LHCN-M2 (cell line): ENCODE measurements at regions not wholly inside any gene's neighbourhood (a gene's known extent, or its start where the extent isn't known, plus 50 kb on each side); places are given as distances from the start of the nearest gene placed in this dataset.

Source experiments
- DNase-seq: peaks from one replicate; pipeline ENCODE4 v3.0.0-alpha.2; 2012; ENCODE audit warnings: low read depth

- no peak for DNase-seq
Observed at GRCh38 chr13:105262579-105262978, 1272.9 kb downstream of the EFNB2 start.

- no peak for DNase-seq
Observed at GRCh38 chr13:105259426-105259825, 1276.0 kb downstream of the EFNB2 start.

- no peak for DNase-seq
Observed at GRCh38 chr13:105255472-105255871, 1280.0 kb downstream of the EFNB2 start.

DNA sequence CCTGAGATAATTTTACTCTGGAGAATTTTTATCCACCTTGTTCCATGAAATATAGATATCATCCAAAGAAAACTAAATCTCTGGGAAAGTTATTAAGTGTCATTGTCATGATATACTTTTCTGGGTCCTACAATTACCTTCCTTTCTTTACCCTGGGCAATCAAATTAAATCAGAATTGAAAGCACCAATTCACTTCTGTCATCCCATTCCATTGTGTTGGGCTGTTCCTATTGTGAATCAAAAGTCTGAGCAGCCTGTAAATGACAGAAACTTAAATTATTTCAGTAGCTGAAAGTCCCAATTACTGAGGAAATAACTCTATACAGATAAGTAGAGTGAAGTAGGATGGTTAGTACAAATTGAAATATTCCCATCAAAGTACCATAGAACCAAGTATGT is 1284.2 kb downstream of the EFNB2 start:
- DNase-seq = no peak

DNA sequence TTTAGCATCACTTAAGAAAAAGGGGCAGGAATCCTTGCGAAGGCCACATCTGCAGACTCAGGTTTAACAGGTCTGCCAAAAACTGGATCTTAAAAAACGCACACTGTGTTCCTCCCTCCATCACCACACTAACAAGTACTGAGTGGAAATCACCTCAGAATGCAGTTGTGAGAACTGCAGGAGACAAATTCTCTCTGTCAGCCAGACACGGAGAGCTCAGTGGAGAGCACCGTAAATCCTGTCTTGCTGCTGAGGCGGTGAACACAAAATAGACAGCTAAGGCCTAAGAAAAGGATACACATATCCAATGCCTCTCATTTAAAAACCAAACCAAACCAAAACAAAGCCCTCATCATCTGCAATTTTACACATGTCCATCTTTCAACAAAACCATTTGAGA is 1287.6 kb downstream of the EFNB2 start:
- DNase-seq = no peak

DNA sequence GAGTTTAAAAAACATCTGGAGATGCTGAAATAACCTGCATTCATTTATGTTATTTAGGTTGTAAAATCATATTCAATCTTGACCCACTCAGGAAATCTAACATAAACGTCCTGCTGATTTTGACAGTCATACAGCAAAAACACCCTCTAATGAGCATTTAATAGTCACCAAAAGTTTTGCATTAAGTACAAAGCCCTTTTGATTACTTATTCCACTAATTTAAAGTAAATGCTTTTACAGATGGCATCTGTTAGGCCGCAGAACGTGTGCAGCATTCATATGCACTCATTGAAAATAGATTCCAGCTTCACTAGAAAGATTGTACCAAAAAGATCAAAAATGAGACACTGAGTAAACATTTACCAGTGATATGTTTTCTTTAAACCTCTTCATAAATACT is 1295.1 kb downstream of the EFNB2 start:
- DNase-seq = no peak

GRCh38 chr13:105232439-105232838 is 1303.0 kb downstream of the EFNB2 start:
- no peak for DNase-seq

DNA sequence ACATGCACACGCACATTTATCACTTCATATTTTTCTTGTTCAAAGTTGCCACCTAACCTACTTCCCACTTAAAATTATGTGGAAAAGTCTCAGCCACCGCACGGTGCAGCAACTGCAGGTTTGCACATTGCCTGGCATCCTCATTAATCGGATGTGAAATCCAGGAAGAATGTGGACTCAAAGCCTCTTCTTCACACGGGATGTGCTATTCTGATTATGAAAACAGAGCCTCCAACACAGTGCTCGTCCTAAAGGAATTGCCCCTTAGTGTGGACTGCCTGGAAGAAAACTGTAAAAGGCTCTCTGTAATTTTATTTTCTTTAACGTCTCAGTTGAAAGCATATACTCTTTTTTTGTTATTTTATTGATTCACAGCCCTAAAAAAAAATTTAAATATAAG is 1303.5 kb downstream of the EFNB2 start:
- DNase-seq = no peak

DNA sequence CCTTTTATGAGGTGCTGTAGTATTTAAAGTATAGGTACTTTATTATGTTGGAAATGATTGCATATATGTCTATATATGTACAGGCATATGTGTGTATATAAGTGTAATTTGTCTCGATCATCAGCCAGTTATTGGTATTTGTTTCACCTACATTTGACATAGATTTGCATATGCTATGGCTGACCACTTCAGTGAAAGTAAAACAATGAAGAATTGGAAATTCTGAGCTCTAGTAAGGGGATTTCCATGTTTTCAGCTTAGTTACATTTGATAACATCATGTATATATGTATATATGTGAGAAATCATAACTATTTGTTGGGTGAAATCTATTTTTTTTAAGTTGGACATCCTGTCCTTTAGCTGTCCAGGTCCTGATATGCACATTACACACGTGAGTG is 1303.9 kb downstream of the EFNB2 start:
- DNase-seq = no peak

DNA sequence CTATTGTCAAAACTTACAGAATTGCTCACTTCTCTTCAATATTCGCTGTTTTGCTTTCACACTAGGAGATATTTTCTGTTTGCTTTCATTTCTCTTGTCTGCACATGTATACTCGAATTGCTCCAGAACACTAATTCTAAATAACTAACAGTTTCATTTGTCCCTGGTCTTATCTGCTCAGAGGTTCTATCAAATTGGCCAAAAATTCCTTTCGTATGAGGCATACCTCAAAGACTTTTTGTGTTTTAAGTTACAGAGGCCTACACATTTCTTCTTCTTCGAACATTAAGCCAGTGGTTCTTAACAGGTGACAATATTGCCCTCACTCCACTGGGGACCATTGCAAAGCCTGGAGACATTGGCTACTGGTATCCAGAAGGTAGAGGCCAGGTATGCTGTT is 1314.6 kb downstream of the EFNB2 start:
- DNase-seq = no peak

GRCh38 chr13:105220063-105220462 is 1315.4 kb downstream of the EFNB2 start:
- DNase-seq = no peak

DNA sequence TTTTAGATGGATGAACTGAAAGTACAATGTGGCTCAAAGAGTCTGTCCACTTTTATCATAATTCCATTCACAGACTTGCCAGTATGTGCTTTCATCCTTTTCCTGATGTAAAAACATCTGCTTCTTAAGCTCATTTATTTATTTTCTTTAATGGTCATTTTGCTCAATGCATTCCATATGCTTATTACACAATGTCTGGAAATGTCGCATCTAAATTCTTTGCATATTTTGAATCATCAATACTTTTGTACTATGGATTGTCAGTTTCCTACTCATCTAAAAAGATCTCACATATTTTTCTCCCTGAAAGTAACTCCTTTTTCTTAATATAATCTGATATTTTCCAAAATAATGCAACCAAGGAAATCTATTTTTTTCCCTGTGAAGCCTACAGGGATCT is 1315.8 kb downstream of the EFNB2 start:
- no peak for DNase-seq

DNA sequence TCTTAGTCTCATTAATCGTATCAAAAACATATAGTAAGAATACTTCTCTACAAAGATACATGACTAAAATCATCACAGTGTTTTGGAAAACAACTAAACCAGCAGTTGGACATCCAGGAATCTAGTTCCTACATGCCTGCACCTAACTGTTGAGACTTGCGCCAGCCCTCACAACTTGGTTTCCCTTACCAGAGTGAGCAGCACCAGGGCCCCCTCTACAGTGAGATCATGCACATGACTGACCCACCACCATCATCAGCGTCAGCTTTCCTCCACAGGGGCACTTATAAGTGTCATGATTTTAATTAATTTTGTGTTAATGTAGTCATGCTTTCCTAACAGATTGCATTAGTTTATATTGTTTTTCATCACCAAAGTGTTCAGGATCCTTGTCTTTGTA is 1322.0 kb downstream of the EFNB2 start:
- DNase-seq = no peak

DNA sequence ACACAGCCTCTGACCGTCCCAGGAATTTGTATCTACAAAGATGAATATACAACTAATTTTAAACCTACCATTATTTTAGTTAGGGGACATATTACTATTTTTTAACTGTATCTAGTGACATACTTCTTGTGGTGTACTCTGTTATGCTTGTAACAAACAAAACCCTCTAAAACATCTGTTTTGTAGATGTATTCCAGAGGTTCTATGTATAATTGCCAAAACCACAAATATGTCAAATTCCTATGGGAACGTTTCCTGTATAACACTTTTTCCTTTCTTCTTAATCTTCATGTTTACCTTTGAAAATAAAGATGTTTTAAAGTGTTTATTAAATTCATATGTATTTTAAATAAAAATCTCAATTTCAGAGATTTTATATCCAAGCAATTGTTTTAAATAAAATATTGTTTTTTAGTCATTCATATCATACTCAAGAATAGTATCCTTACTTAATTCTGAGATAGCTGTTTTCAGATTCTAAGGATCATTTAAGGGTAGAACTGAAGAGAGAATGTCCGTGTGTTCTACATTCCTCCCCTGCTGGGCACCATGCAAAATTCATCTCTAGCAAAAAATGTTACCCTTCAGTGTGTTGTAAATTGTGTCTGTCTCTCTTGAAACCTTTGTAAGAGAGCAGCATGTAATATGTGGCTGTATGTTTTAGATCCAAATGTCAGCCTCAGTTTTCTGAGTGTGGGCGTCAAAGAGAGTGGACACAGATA is 1327.7 kb downstream of the EFNB2 start:
- DNase-seq = peak; percentile 20

- DNase-seq = peak; percentile 53
Observed at GRCh38 chr13:105202354-105202753, 1333.1 kb downstream of the EFNB2 start.

DNA sequence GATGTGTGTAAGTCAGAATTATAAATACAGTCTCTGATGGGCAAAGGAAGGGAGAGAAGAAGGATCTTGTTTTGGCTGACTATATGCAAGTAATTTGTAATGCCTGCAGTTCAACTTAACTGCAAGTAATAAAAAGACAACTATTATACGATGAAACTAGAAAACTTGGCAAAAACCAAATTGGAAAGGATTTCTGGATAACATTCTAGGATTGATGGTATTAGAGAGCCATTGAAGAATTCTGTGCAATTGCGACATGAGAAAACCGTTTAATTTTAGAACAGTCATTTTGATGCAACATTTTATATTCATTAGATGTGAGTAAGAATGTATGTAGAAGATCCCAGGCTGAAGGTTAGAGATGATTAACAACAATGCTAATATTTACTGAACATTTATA is 1334.1 kb downstream of the EFNB2 start:
- no peak for DNase-seq

DNA sequence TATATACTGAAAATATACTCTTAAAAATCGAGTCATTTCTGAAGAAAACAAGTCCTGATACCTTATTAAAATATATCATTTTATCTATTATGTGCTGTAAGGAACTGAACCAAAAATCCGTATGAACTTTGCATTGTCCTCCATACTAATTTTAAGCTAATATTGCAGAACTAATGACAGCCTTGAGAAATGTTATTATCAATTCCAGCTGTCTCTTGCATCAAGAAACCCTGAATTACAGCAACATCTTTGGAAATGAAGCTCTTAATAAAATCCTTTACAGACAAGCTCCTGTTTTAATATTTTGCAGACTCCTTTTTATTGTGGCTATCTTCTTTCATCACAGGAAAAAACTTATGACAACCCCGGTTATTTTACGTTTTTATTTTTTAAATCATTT is 1335.3 kb downstream of the EFNB2 start:
- DNase-seq = no peak

DNA sequence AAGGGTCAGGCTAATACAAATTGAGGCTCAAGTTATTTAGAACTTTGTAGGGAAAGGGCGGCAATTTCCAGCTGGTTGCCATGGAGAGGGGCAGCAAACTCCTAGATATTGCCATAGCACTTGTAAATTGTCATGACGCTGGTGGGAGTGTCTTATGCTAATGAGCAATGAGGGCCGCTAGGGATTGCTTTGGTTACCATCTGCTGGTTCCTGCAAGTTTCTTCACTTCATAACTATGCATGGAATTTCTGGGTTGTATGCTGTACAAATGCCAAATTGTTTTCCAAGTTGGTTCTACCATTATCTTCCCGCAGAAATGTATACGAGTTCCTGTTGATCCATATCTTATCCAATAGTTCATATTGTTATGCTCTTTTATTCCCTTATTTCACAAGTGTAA is 1339.4 kb downstream of the EFNB2 start:
- DNase-seq = peak; percentile 83

DNA sequence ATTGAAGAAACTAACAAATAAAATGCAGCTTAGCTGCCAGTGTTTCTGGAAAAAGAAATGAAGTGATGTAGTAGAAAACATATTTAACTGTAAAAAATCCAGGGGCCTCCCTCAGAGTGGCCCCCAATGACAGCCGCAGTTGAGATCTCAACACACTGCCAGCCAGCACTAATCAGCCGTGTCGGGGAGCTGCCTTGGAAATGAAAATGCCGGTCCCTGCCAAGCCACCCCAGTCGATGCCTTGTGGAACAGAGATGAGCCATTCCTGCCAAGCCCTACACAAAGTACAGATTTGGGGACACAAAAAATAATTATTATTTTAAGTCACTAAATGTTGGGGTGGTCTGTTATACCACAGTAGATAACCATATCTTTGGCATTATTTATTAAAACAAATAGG is 1342.4 kb downstream of the EFNB2 start:
- DNase-seq = no peak

DNA sequence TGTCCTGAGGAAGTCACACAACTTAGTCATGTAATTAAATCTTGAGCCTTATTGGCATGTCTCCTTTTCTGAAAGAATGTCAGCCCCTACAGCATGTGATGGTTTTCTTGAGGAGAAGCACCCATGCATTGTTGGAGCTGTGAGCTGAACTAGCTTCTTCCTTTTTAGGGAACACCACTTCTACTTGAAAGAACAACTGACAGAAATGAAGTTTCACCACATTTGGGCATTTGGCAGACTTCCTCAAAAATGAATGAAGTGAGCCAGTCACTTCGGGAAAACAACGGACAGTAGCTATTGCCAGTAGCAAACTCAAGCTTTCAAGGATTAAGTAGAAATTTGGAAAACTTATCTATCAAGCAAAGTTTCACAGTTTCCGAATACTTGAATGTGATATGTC is 1351.3 kb downstream of the EFNB2 start:
- no peak for DNase-seq

DNA sequence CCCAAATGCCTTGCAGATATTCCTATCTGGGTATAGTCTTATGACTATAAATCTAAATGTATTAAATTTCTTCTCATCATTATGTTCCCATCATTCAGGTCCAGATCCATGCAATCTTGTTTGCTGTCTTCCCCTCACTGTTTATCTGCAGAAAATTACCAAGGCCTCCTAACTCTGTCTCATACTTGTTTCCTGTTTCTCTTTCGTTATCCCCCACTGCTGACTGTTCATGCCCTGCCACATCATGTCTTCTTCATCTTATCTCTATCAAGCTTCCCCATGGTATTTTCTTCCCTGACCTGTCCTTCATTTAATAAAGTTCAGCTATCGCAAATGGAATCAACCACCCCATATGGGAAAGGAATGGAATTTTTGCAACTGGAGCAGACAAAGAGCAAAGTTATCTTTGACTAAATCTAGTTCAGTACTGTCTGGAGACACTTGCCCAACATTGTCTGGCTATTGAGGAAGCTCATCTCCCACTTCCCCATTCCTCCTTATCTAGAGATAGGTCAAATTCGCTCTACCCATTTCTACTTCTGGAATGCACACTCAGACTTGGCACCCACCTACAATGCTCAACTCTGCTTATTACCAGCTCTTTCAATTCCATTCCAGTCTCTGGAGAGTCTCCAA is 1358.1 kb downstream of the EFNB2 start:
- DNase-seq = no peak

DNA sequence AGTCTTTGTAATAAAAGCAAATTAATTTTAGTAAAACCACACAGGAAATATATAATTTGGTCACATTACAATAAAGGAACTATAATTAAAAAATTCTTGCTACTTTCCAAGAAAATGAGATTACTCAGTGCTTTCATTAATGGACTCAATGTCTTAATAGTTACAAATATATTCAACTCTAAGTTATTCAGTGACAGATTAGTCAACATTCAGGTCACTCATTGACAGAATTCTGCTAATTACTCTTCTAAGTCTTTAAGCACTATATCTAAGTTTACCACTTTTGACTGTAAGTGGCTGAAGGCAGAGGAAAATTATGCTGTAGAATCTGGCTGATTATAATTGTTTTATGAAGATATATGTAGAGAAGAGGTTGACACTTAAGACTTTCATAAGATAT is 1365.0 kb downstream of the EFNB2 start:
- DNase-seq = no peak

GRCh38 chr13:105168295-105168694 is 1367.2 kb downstream of the EFNB2 start:
- DNase-seq = no peak

DNA sequence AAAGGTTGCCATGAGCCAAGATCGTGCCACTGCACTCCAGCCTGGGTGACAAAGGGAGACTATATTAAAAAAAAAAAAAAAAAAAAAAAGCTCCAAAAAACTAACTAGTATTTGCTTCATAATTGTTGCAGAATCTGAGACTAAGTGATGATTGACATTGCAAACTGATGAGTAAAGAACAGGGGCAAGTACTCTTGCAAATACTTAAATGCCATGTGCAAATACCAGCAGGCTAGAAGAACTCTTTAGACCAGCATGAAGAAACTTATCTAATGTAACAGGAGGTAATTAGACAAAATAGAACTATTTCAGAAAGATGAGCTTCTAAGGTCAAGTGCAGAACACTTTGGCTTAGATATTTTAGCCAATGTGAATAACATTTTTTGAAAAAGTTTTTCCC is 1368.1 kb downstream of the EFNB2 start:
- DNase-seq = no peak
